ENCODE measurements at regions not wholly inside any gene's neighbourhood (a gene's known extent, or its start where the extent isn't known, plus 50 kb on each side); places are given as distances from the start of the nearest gene placed in this dataset.

DNA sequence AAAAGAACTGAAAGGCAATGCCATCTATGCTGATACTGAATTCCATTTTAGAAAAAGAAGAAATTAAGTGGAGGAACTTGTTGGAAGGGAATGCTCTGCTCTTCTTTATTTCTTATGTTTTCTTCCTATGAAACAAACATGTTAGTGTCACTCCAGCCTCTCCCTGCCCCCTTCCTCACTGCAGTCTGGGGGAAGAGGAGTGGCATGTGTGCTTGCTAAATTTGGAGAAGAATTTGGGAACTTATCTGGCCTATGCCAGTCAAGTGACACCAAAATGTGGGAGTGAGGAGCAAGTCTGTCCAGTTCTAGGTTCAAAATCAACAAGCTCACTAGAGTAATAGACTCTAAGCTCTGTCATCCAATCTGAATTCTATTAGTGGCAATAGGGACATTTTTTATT, 214.6 kb downstream of the RBM26 start:
- intact Hi-C loops (cut with DNase I) = no loop called here
- Histone ChIP-seq H3K4me1 (replicated peaks in 1 of 2) (no peaks in the 10 kb centered on the region), H3K36me3 (replicated peaks in 1 of 2) (no peaks in the 10 kb centered on the region), H3K27ac (no peak overlapping the region), H3K27me3 (no peaks in the 10 kb centered on the region), H3K4me3 (no peak overlapping the region), H3K9me3 (replicated peaks in 1 of 3) (no peaks in the 10 kb centered on the region)
- no peak for DNase-seq
- TF ChIP-seq CTCF (IDR thresholded peaks at IDR 0.05) (no peak), POLR2A (IDR thresholded peaks at IDR 0.05) (no peak)

DNA sequence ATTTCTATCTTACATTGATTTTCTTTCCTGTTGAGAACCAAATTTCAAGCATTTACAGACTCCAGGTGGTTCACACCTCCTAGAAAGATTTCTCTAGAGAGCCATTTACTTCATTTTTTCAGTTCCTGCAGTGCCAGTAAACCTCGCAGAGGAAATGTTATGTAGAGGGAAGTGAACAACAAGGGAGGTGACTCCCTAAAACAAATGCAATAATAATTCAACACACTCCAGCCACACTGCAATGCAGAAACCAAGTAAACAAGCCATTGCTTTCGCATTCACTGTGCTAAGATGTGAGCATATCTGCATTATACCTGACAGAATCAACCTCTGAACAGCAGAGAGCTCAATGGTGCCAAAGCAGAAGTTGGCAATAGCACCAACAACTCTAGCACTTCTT, 215.1 kb downstream of the RBM26 start:
- Histone ChIP-seq H3K9me3 (replicated peaks in 1 of 3) (no peaks in the 10 kb centered on the region), H3K4me3 (no peak overlapping the region), H3K36me3 (replicated peaks in 1 of 2) (no peaks in the 10 kb centered on the region), H3K27ac (no peak overlapping the region), H3K4me1 (replicated peaks in 1 of 2) (no peaks in the 10 kb centered on the region), H3K27me3 (no peaks in the 10 kb centered on the region)
- 50 to 64% (median 57%) methylated on average over 2 of the region's 2 CpGs for WGBS, 4 donors
- DNase-seq = no peak
- TF ChIP-seq CTCF (IDR thresholded peaks at IDR 0.05) = no peak
- no peak for TF ChIP-seq POLR2A (IDR thresholded peaks at IDR 0.05)
- intact Hi-C loops (cut with DNase I) = no loop called here

- Histone ChIP-seq H3K27me3 (no peaks in the 10 kb centered on the region), H3K4me3 (no peak overlapping the region), H3K9me3 (replicated peaks in 1 of 3) (no peaks in the 10 kb centered on the region), H3K4me1 (replicated peaks in 1 of 2) (no peaks in the 10 kb centered on the region), H3K36me3 (replicated peaks in 1 of 2) (no peaks in the 10 kb centered on the region), H3K27ac (no peak overlapping the region)
- 49 to 65% (median 53%) methylated on average over 3 of the region's 3 CpGs for WGBS, 4 donors
- no peak for TF ChIP-seq POLR2A (IDR thresholded peaks at IDR 0.05)
- no peak for TF ChIP-seq CTCF (IDR thresholded peaks at IDR 0.05)
- intact Hi-C loops (cut with DNase I) = no loop called here
- DNase-seq = no peak
These were observed 218.0 kb downstream of the RBM26 start for GRCh38 chr13:79187917-79188690.

- intact Hi-C loops (cut with DNase I) = no loop called here
- Histone ChIP-seq H3K9me3 (replicated peaks in 1 of 3) (no peaks in the 10 kb centered on the region), H3K4me3 (no peak overlapping the region), H3K27ac (no peak overlapping the region), H3K36me3 (replicated peaks in 1 of 2) (no peaks in the 10 kb centered on the region), H3K4me1 (replicated peaks in 1 of 2) (no peaks in the 10 kb centered on the region), H3K27me3 (no peaks in the 10 kb centered on the region)
- WGBS, 4 donors = 62 to 79% (median 69%) methylated on average over 3 of the region's 3 CpGs
- no peak for DNase-seq
- TF ChIP-seq POLR2A (IDR thresholded peaks at IDR 0.05) (no peak), CTCF (IDR thresholded peaks at IDR 0.05) (no peak)
These were observed 220.5 kb downstream of the RBM26 start for GRCh38 chr13:79185580-79185979.

Data from adrenal gland (tissue), 9 donors.